Lung (tissue), 11 donors: ENCODE measurements at regions not wholly inside any gene's neighbourhood (a gene's known extent, or its start where the extent isn't known, plus 50 kb on each side); places are given as distances from the start of the nearest gene placed in this dataset.
A peak's percentile ranks its signal among the peaks of the same experiment; 100 is the strongest.

Experiments used
- ATAC-seq: fragments of 200-7000 bp; cut with Tn5 transposase; one replicate; pipeline ENCODE4 v1.9.1; 2020; ENCODE audit warnings: moderate number of reproducible peaks; ENCODE audit not compliant: insufficient read depth, low FRiP score
- DNase-seq, 3 donors: peaks; one replicate each; pipeline ENCODE4 v3.0.0-alpha.2; 2013 to 2017
- H3K27ac ChIP-seq, 2 donors: one replicate each; pipeline ENCODE4 v1.5.1; 2013; ENCODE audit warnings: mild to moderate bottlenecking in 2 of 2, moderate library complexity in 2 of 2, control low read depth in 1 of 2, inconsistent platforms in 1 of 2, low read depth in 1 of 2, low read length in 1 of 2
- H3K27me3 ChIP-seq, 3 donors: one replicate each; pipeline ENCODE4 v1.5.1; 2013; ENCODE audit warnings: low read length in 2 of 3; ENCODE audit not compliant: control insufficient read depth in 3 of 3, insufficient read depth in 3 of 3
- H3K36me3 ChIP-seq, 4 donors: one replicate each; pipeline ENCODE4 v1.5.1; 2013; ENCODE audit warnings: low read length in 4 of 4, mild to moderate bottlenecking in 1 of 4, moderate library complexity in 1 of 4; ENCODE audit not compliant: control insufficient read depth in 4 of 4, insufficient read depth in 4 of 4
- H3K4me1 ChIP-seq, 5 donors: one replicate each; pipeline ENCODE4 v1.5.1; 2013; ENCODE audit warnings: low read length in 5 of 5, mild to moderate bottlenecking in 2 of 5, moderate library complexity in 1 of 5; ENCODE audit not compliant: control insufficient read depth in 5 of 5, insufficient read depth in 5 of 5
- H3K4me3 ChIP-seq: one replicate; pipeline ENCODE4 v1.5.1; 2013; ENCODE audit warnings: mild to moderate bottlenecking, control low read depth, moderate library complexity
- H3K9ac ChIP-seq, 2 donors: one replicate each; pipeline ENCODE4 v1.5.1; 2013; ENCODE audit warnings: low read length in 2 of 2, control low read depth in 1 of 2; ENCODE audit not compliant: insufficient read depth in 1 of 2
- H3K9me3 ChIP-seq, 4 donors: one replicate each; pipeline ENCODE4 v1.5.1; 2013; ENCODE audit warnings: low read length in 3 of 4, mild to moderate bottlenecking in 1 of 4, moderate library complexity in 1 of 4; ENCODE audit not compliant: control insufficient read depth in 4 of 4, insufficient read depth in 3 of 4
- WGBS, 2 donors: extraction: QIAGEN DNeasy Blood & Tissue Kit; methylation state at CpG; one replicate each; pipeline ENCODE4 v1.1.7; 2013; 5-methylcytosine and 5-hydroxymethylcytosine counted together
- TF ChIP-seq, protein P1 (sequence below): IDR thresholded peaks from 2 replicates; pipeline ENCODE4 v1.5.1; 2012; ENCODE audit warnings: mild to moderate bottlenecking; ENCODE audit errors: control extremely low read depth, extremely low read depth
- donor health status: control.
- donor health status: control.
- donor health status: Bipolar disorder and iron deficiency.
- donor health status: healthy.
- donor health status: DM: yes; HTN: yes; CAD: no.

DNA sequence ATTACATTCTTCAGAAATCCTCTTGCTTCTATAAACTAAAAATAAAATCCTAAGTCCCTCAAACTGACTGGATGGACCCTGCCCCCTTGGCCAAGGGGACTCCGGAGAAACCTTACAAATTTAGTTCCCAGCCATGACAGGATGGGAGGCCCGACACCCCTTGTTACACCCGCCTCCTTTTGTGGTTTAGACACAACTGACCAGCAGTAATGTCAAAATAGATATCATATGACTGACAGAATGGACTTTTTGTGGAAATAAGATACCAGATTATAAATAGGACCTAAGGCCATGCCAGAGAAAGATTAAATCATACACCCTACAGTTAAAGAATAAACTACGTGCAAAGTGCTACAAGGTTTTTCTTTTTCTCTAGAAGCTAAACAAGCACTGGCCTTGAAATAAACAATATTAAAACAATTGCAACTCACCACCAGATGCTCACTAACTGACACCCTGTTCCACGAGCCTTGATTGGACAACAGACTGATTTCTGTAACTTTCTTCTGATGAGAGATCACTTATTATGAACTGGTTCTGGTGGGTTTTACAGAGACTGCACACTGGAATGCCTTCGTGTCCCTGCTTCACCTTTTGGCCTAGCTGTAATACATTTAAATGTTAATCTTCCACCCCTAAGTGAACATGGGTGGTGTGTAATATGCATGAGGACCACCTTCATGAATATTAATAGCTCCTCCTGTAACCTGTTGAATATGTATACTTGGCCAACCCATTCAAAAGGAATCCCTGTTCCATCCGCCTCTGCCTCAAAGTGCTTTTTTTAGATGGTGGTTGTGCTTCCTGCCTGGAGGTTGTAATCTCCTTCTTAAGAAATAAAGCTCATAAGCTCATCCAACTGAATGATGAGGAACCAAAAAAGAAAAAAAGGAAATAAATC lies 99.6 kb downstream of the ODF2L start:
- H3K9ac ChIP-seq, result no peak overlapping the region
- H3K9me3 ChIP-seq, result no peaks in the 10 kb centered on the region
- no peak overlapping the region for H3K4me3 ChIP-seq
- H3K27me3 ChIP-seq, result no peaks in the 10 kb centered on the region
- ATAC-seq (no peak), DNase-seq (no peak)
- 65 to 75% methylated on average over 7 of the region's 7 CpGs for WGBS, 2 donors
- H3K36me3 ChIP-seq, result no peaks in the 10 kb centered on the region
- H3K4me1 ChIP-seq, result no peaks in the 10 kb centered on the region
- H3K27ac ChIP-seq, result no peak overlapping the region
- TF ChIP-seq, protein P1, sequence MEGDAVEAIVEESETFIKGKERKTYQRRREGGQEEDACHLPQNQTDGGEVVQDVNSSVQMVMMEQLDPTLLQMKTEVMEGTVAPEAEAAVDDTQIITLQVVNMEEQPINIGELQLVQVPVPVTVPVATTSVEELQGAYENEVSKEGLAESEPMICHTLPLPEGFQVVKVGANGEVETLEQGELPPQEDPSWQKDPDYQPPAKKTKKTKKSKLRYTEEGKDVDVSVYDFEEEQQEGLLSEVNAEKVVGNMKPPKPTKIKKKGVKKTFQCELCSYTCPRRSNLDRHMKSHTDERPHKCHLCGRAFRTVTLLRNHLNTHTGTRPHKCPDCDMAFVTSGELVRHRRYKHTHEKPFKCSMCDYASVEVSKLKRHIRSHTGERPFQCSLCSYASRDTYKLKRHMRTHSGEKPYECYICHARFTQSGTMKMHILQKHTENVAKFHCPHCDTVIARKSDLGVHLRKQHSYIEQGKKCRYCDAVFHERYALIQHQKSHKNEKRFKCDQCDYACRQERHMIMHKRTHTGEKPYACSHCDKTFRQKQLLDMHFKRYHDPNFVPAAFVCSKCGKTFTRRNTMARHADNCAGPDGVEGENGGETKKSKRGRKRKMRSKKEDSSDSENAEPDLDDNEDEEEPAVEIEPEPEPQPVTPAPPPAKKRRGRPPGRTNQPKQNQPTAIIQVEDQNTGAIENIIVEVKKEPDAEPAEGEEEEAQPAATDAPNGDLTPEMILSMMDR, result no peak

DNA sequence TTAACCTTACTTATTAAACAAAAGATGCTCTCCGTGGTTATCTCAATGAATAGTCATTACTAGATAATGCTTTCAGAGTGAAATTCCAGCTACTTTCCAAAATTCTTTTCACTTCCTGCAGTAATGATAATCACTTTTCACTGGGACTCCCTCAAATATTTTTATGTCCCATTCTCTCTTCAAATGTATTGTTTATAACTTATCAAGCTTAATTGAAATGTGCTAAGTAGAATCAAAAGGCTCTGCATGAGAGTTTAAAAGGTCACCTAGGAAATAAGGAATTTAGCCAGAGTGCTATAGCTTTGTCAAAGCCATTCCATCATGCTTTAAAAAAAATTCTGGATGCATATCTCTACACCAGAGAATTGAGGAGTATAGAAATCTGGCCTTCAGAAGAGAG lies 106.4 kb downstream of the ODF2L start:
- Histone ChIP-seq H3K9ac (no peak overlapping the region), H3K9me3 (no peaks in the 10 kb centered on the region), H3K27ac (no peak overlapping the region), H3K36me3 (no peaks in the 10 kb centered on the region), H3K4me1 (peaks cover 0 to 10% (median 0%) of the 10 kb centered on the region in 5 donors), H3K4me3 (no peak overlapping the region), H3K27me3 (no peaks in the 10 kb centered on the region)
- DNase-seq (peak in 1 of 3 donors; percentile 13), ATAC-seq (no peak)
- 50 to 74% methylated on average over 1 of the region's 1 CpG for WGBS, 2 donors
- TF ChIP-seq, protein P1, result no peak

DNA sequence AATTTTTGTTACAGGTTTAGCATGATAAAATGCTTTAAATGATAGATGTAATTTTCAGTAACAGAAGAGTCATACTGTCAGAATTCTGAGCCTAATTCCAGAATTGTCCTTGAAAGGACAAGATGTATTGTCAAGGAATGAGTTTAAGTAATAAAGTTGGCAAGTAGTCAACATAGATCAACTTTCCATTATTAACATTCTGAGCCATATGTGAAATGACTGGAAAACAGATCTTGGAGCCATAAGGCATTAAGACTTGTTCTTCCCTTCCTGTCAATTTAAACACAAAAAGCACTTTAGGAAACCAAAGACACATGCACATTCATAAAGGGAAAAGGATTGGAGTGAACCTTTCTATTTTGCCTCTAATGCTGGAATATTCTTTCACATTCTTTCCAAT lies 107.0 kb downstream of the ODF2L start:
- Histone ChIP-seq H3K27me3 (no peaks in the 10 kb centered on the region), H3K4me3 (no peak overlapping the region), H3K9me3 (no peaks in the 10 kb centered on the region), H3K9ac (no peak overlapping the region), H3K36me3 (no peaks in the 10 kb centered on the region), H3K27ac (no peak overlapping the region), H3K4me1 (peaks cover 0 to 10% (median 0%) of the 10 kb centered on the region in 5 donors)
- TF ChIP-seq, protein P1, result no peak
- peak in 2 of 3 donors; percentile 11 to 35 for DNase-seq
- no peak for ATAC-seq
